IMR-90 (cell line): ENCODE measurements at regions not wholly inside any gene's neighbourhood (a gene's known extent, or its start where the extent isn't known, plus 50 kb on each side); places are given as distances from the start of the nearest gene placed in this dataset.

Experiments
- ATAC-seq: fragments of 200-7000 bp; cut with Tn5 transposase; 2 replicates; pipeline ENCODE4 v1.9.1; 2020; ENCODE audit warnings: low read depth, mild to moderate bottlenecking, moderate library complexity
- BruUV-seq: library from RNA; stranded (reverse); fragments of 400-500 nt; replicated peaks from 2 replicates; lab custom pipeline; 2021; lab: Mats Ljungman, UMichigan
- CTCF ChIA-PET: fragments of 300-600 bp; formaldehyde crosslinking; extraction: SDS; loops from one replicate; lab custom pipeline; 2021; ENCODE audit warnings: antibody characterized with exemption; lab: Yijun Ruan, JAX
- POLR2A ChIA-PET: fragments of 300-600 bp; sonication (Branson Sonifier 250); formaldehyde crosslinking; loops from one replicate; lab custom pipeline; 2022; ENCODE audit warnings: antibody characterized with exemption; ENCODE audit not compliant: unreplicated experiment; lab: Charles Lee
- DNase-seq: peaks from one replicate; pipeline ENCODE4 v3.0.0; 2013
- H2AFZ ChIP-seq: replicated peaks from 2 replicates; pipeline ENCODE3; 2013; ENCODE audit warnings: low read length, mild to moderate bottlenecking; ENCODE audit not compliant: poor library complexity
- H2AK5ac ChIP-seq: 2 replicates; pipeline ENCODE4 v1.6.1; 2013; ENCODE audit warnings: low read depth, low read length, inconsistent platforms
- H2AK9ac ChIP-seq: replicated peaks from 2 replicates; pipeline ENCODE3; 2013; ENCODE audit warnings: mild to moderate bottlenecking, low read depth, low read length, moderate library complexity; ENCODE audit not compliant: poor library complexity
- H2BK120ac ChIP-seq: 2 replicates; pipeline ENCODE4 v1.6.1; 2013; ENCODE audit warnings: low read depth, low read length, inconsistent platforms
- H2BK15ac ChIP-seq: 3 replicates; pipeline ENCODE4 v1.6.1; 2013; ENCODE audit warnings: low read depth, low read length, inconsistent platforms
- H2BK20ac ChIP-seq: 2 replicates; pipeline ENCODE4 v1.6.1; 2013; ENCODE audit warnings: low read depth, mild to moderate bottlenecking, inconsistent platforms, low read length, moderate library complexity
- H2BK5ac ChIP-seq: 2 replicates; pipeline ENCODE4 v1.6.1; 2013; ENCODE audit warnings: mild to moderate bottlenecking, low read depth, low read length, inconsistent platforms; ENCODE audit not compliant: poor library complexity, severe bottlenecking
- H3K14ac ChIP-seq: replicated peaks from 2 replicates; pipeline ENCODE4 v1.6.1; 2013; ENCODE audit warnings: low read depth, low read length, inconsistent platforms
- H3K18ac ChIP-seq: 2 replicates; pipeline ENCODE4 v1.6.1; 2013; ENCODE audit warnings: low read depth, low read length, control low read depth
- H3K23ac ChIP-seq: 2 replicates; pipeline ENCODE4 v1.6.1; 2013; ENCODE audit warnings: low read depth, low read length, inconsistent platforms
- H3K27ac ChIP-seq: 2 replicates; pipeline ENCODE4 v1.5.1; 2013; ENCODE audit warnings: mild to moderate bottlenecking, control low read depth, low read length; ENCODE audit not compliant: insufficient read depth
- H3K27me3 ChIP-seq: 2 replicates; pipeline ENCODE4 v1.6.1; 2013; ENCODE audit warnings: low read length; ENCODE audit not compliant: control insufficient read depth, insufficient read depth
- H3K36me3 ChIP-seq: 2 replicates; pipeline ENCODE4 v1.6.1; 2013; ENCODE audit warnings: low read length, mixed read lengths; ENCODE audit not compliant: control insufficient read depth, insufficient read depth
- H3K4ac ChIP-seq: 2 replicates; pipeline ENCODE4 v1.6.1; 2013; ENCODE audit warnings: low read depth, low read length, inconsistent platforms
- H3K4me1 ChIP-seq: 2 replicates; pipeline ENCODE4 v1.6.1; 2013; ENCODE audit warnings: low read length, mixed read lengths; ENCODE audit not compliant: control insufficient read depth, insufficient read depth
- H3K4me2 ChIP-seq: 2 replicates; pipeline ENCODE4 v1.6.1; 2013; ENCODE audit warnings: low read depth, mild to moderate bottlenecking, control low read depth, low read length, moderate library complexity
- H3K4me3 ChIP-seq: 2 replicates; pipeline ENCODE4 v1.5.1; 2013; ENCODE audit warnings: low read depth, mild to moderate bottlenecking, control low read depth, low read length, moderate library complexity; ENCODE audit not compliant: insufficient read depth
- H3K56ac ChIP-seq: 2 replicates; pipeline ENCODE4 v1.6.1; 2013; ENCODE audit warnings: low read length, inconsistent platforms; ENCODE audit not compliant: insufficient read depth; ENCODE audit errors: extremely low read depth
- H3K79me1 ChIP-seq, 2 experiments: 2 replicates each; pipeline ENCODE4 v1.6.1; 2013; ENCODE audit warnings: low read length in 2 of 2, inconsistent platforms in 1 of 2, low read depth in 1 of 2
- H3K9ac ChIP-seq: 2 replicates; pipeline ENCODE4 v1.6.1; 2013; ENCODE audit warnings: low read depth, low read length, control low read depth
- H3K9me1 ChIP-seq: 2 replicates; pipeline ENCODE4 v1.6.1; 2013; ENCODE audit warnings: low read length, inconsistent platforms; ENCODE audit not compliant: insufficient read depth
- H3K9me3 ChIP-seq: 2 replicates; pipeline ENCODE4 v1.6.1; 2013; ENCODE audit warnings: low read length; ENCODE audit not compliant: control insufficient read depth, insufficient read depth
- H4K20me1 ChIP-seq: 2 replicates; pipeline ENCODE4 v1.6.1; 2013; ENCODE audit warnings: low read length, inconsistent platforms; ENCODE audit not compliant: insufficient read depth
- H4K5ac ChIP-seq: 2 replicates; pipeline ENCODE4 v1.6.1; 2013; ENCODE audit warnings: mild to moderate bottlenecking, low read depth, low read length, control low read depth
- H4K8ac ChIP-seq, 2 experiments: 2 replicates each; pipeline ENCODE4 v1.6.1; 2013; ENCODE audit warnings: low read depth in 2 of 2, low read length in 2 of 2, control low read depth in 1 of 2, inconsistent platforms in 1 of 2
- H4K91ac ChIP-seq: 2 replicates; pipeline ENCODE4 v1.6.1; 2013; ENCODE audit warnings: low read depth, low read length, inconsistent platforms; ENCODE audit not compliant: insufficient read depth
- BHLHE40 ChIP-seq: fragments of 150-350 bp; IDR thresholded peaks from 2 replicates; pipeline ENCODE4 v1.6.1; 2016; ENCODE audit warnings: mild to moderate bottlenecking, low read depth, low read length
- CEBPB ChIP-seq: IDR thresholded peaks from 2 replicates; pipeline ENCODE4 v1.6.1; 2012; ENCODE audit warnings: low read depth, low read length, improper control_type of control experiment
- CHD1 ChIP-seq: IDR thresholded peaks from 2 replicates; pipeline ENCODE4 v1.6.1; 2012; ENCODE audit warnings: low read depth, low read length, improper control_type of control experiment
- FOS ChIP-seq: fragments of 150-350 bp; IDR thresholded peaks from 2 replicates; pipeline ENCODE4 v1.6.1; 2016; ENCODE audit warnings: low read depth, low read length
- MAFK ChIP-seq: IDR thresholded peaks from 2 replicates; pipeline ENCODE4 v1.6.1; 2012; ENCODE audit warnings: low read depth, low read length, improper control_type of control experiment
- MAZ ChIP-seq: IDR thresholded peaks from 2 replicates; pipeline ENCODE4 v1.6.1; 2012; ENCODE audit warnings: low read depth, mild to moderate bottlenecking, low read length, improper control_type of control experiment, moderate library complexity, borderline replicate concordance
- MXI1 ChIP-seq: IDR thresholded peaks from 2 replicates; pipeline ENCODE4 v1.6.1; 2012; ENCODE audit warnings: low read depth, mild to moderate bottlenecking, low read length, moderate library complexity, borderline replicate concordance
- NFE2L2 ChIP-seq: fragments of 150-350 bp; IDR thresholded peaks from 2 replicates; pipeline ENCODE4 v1.6.1; 2016; ENCODE audit warnings: low read depth, mild to moderate bottlenecking, low read length
- POLR2A ChIP-seq: IDR thresholded peaks from 2 replicates; pipeline ENCODE4 v1.6.1; 2012; ENCODE audit warnings: mild to moderate bottlenecking, low read depth, low read length
- RAD21 ChIP-seq: IDR thresholded peaks from 2 replicates; pipeline ENCODE4 v1.6.1; 2012; ENCODE audit warnings: low read length, improper control_type of control experiment
- RCOR1 ChIP-seq: IDR thresholded peaks from 2 replicates; pipeline ENCODE4 v1.6.1; 2012; ENCODE audit warnings: mild to moderate bottlenecking, low read length, improper control_type of control experiment; ENCODE audit not compliant: insufficient replicate concordance
- RFX5 ChIP-seq: IDR thresholded peaks from 2 replicates; pipeline ENCODE4 v1.8.0; 2012; ENCODE audit warnings: low read depth, mild to moderate bottlenecking, low read length, moderate library complexity
- SMC3 ChIP-seq: fragments of 150-350 bp; IDR thresholded peaks from 2 replicates; pipeline ENCODE4 v1.6.1; 2016; ENCODE audit warnings: low read depth, mild to moderate bottlenecking, antibody characterized with exemption, low read length, moderate library complexity
- dilution Hi-C: fragments of 300-500 bp; cut with HindIII; formaldehyde crosslinking; loops from one replicate; pipeline ENCODE4 v1.14.3; 2018; ENCODE audit warnings: low sequenced_read_pairs; ENCODE audit not compliant: unreplicated experiment
- in situ Hi-C: fragments of 300-500 bp; cut with MboI; formaldehyde crosslinking; loops from 3 replicates; pipeline ENCODE4 v1.14.3; 2019; ENCODE audit warnings: low sequenced_read_pairs, inconsistent platforms, mixed read lengths
- intact Hi-C: fragments of 100-400 bp; cut with micrococcal nuclease; formaldehyde crosslinking; loops from 2 replicates; pipeline ENCODE4 v1.10.0; 2022
- TF ChIP-seq, protein P1 (sequence below): fragments of 150-350 bp; IDR thresholded peaks from 2 replicates; pipeline ENCODE4 v1.6.1; 2016; ENCODE audit warnings: low read depth, mild to moderate bottlenecking, low read length, moderate library complexity, borderline replicate concordance
- TF ChIP-seq, protein P2 (sequence below): conservative IDR thresholded peaks from 2 replicates; pipeline ENCODE4 v1.5.1; 2012; ENCODE audit warnings: mild to moderate bottlenecking, low read depth, low read length, improper control_type of control experiment
- TF ChIP-seq, protein P3 (sequence below): fragments of 150-350 bp; IDR thresholded peaks from 2 replicates; pipeline ENCODE4 v1.6.1; 2017; ENCODE audit warnings: mild to moderate bottlenecking, antibody characterized with exemption, low read length, low read depth

DNA sequence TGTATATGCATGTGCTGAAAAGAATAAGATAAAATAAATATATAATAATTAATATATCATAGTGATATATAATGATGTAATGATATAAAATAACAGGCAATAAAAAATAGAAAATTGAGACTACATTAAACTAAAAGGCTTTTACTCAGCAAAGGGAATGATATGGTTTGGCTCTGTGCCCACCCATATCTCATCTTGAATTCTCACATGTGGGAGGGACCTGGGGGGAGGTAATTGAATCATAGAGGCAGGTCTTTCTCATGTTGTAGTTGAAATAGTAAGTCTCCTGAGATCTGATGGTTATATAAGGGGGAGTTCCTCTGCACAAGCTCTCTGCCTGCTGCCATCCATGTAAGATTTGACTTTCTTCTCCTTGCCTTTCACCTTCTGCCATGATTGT is 1550.9 kb upstream of the CDH6 start:
- TF ChIP-seq SMC3 = no peak
- no peak for TF ChIP-seq RFX5
- TF ChIP-seq, protein P1, sequence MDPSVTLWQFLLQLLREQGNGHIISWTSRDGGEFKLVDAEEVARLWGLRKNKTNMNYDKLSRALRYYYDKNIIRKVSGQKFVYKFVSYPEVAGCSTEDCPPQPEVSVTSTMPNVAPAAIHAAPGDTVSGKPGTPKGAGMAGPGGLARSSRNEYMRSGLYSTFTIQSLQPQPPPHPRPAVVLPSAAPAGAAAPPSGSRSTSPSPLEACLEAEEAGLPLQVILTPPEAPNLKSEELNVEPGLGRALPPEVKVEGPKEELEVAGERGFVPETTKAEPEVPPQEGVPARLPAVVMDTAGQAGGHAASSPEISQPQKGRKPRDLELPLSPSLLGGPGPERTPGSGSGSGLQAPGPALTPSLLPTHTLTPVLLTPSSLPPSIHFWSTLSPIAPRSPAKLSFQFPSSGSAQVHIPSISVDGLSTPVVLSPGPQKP = no peak
- no peak for TF ChIP-seq FOS
- TF ChIP-seq MAFK = no peak
- no peak for TF ChIP-seq CHD1
- no peak for TF ChIP-seq RCOR1
- TF ChIP-seq, protein P2, sequence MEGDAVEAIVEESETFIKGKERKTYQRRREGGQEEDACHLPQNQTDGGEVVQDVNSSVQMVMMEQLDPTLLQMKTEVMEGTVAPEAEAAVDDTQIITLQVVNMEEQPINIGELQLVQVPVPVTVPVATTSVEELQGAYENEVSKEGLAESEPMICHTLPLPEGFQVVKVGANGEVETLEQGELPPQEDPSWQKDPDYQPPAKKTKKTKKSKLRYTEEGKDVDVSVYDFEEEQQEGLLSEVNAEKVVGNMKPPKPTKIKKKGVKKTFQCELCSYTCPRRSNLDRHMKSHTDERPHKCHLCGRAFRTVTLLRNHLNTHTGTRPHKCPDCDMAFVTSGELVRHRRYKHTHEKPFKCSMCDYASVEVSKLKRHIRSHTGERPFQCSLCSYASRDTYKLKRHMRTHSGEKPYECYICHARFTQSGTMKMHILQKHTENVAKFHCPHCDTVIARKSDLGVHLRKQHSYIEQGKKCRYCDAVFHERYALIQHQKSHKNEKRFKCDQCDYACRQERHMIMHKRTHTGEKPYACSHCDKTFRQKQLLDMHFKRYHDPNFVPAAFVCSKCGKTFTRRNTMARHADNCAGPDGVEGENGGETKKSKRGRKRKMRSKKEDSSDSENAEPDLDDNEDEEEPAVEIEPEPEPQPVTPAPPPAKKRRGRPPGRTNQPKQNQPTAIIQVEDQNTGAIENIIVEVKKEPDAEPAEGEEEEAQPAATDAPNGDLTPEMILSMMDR = no peak
- TF ChIP-seq, protein P3, sequence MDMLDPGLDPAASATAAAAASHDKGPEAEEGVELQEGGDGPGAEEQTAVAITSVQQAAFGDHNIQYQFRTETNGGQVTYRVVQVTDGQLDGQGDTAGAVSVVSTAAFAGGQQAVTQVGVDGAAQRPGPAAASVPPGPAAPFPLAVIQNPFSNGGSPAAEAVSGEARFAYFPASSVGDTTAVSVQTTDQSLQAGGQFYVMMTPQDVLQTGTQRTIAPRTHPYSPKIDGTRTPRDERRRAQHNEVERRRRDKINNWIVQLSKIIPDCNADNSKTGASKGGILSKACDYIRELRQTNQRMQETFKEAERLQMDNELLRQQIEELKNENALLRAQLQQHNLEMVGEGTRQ = no peak
- no peak for TF ChIP-seq MXI1
- no peak for TF ChIP-seq RAD21
- TF ChIP-seq MAZ = no peak
- TF ChIP-seq BHLHE40 = no peak
- TF ChIP-seq NFE2L2 = no peak
- TF ChIP-seq CEBPB = no peak
- TF ChIP-seq POLR2A = no peak
- Histone ChIP-seq H2BK120ac (no peak overlapping the region), H3K14ac (no peak overlapping the region), H2BK5ac (no peak overlapping the region), H3K9ac (no peak overlapping the region), H4K5ac (no peak overlapping the region), H2BK15ac (no peak overlapping the region), H3K27ac (no peak overlapping the region), H3K36me3 (no peaks in the 10 kb centered on the region), H2AK5ac (no peak overlapping the region), H4K20me1 (no peaks in the 10 kb centered on the region), H2AFZ (no peak overlapping the region), H3K56ac (no peak overlapping the region), H3K9me1 (no peaks in the 10 kb centered on the region), H4K91ac (no peak overlapping the region), H3K4me1 (no peaks in the 10 kb centered on the region), H3K4me2 (no peak overlapping the region), H2AK9ac (no peak overlapping the region), H2BK20ac (no peak overlapping the region), H3K9me3 (no peaks in the 10 kb centered on the region; the same call in 1 of the 2 replicates), H3K79me1 (no peaks in the 10 kb centered on the region), H3K18ac (no peak overlapping the region), H3K4ac (no peak overlapping the region), H3K23ac (no peak overlapping the region), H3K27me3 (no peaks in the 10 kb centered on the region), H4K8ac (no peak overlapping the region), H3K4me3 (no peak overlapping the region)
- ChIA-PET POLR2A (no interaction called here), CTCF (no interaction called here)
- dilution Hi-C loops (no loop called here), in situ Hi-C loops (no loop called here), intact Hi-C loops (no loop called here)
- no TSS peak for BruUV-seq
- ATAC-seq (no peak), DNase-seq (no peak)
